GM23338 (cell line): ENCODE measurements at regions not wholly inside any gene's neighbourhood (a gene's known extent, or its start where the extent isn't known, plus 50 kb on each side); places are given as distances from the start of the nearest gene placed in this dataset.

Source experiments
- ATAC-seq: fragments of 200-7000 bp; cut with Tn5 transposase; 3 replicates; pipeline ENCODE4 v1.9.1; 2020
- DNase-seq: peaks from one replicate; pipeline ENCODE4 v3.0.0-alpha.2; 2015; ENCODE audit warnings: low spot score
- H2AFZ ChIP-seq: fragments of 200-600 bp; sonication (generic); 2 replicates; pipeline ENCODE4 v1.8.0; 2016; ENCODE audit warnings: antibody characterized with exemption, mild to moderate bottlenecking, moderate library complexity
- H3F3A ChIP-seq: fragments of 200-600 bp; sonication (generic); replicated peaks from 2 replicates; pipeline ENCODE4 v1.8.0; 2017; ENCODE audit warnings: antibody characterized with exemption, mixed run types, low read depth
- H3K27ac ChIP-seq: fragments of 200-600 bp; sonication (generic); 2 replicates; pipeline ENCODE4 v1.6.1; 2016; ENCODE audit warnings: low read depth
- H3K27me3 ChIP-seq: fragments of 200-600 bp; sonication (generic); 2 replicates; pipeline ENCODE4 v1.8.0; 2016; ENCODE audit warnings: mild to moderate bottlenecking, mixed run types, moderate library complexity; ENCODE audit not compliant: insufficient read depth
- H3K36me3 ChIP-seq: fragments of 200-600 bp; sonication (generic); 2 replicates; pipeline ENCODE4 v1.8.0; 2016; ENCODE audit warnings: mild to moderate bottlenecking; ENCODE audit not compliant: insufficient read depth
- H3K4me1 ChIP-seq: fragments of 200-600 bp; sonication (generic); 2 replicates; pipeline ENCODE4 v1.8.0; 2016; ENCODE audit warnings: mild to moderate bottlenecking, moderate library complexity; ENCODE audit not compliant: insufficient read depth
- H3K4me2 ChIP-seq: fragments of 200-600 bp; sonication (generic); 2 replicates; pipeline ENCODE4 v1.7.1; 2017; ENCODE audit warnings: mixed run types
- H3K4me3 ChIP-seq: fragments of 200-600 bp; sonication (generic); 2 replicates; pipeline ENCODE4 v1.6.1; 2016; ENCODE audit warnings: mixed run types
- H3K79me2 ChIP-seq: fragments of 200-600 bp; sonication (generic); replicated peaks from 2 replicates; pipeline ENCODE4 v1.8.0; 2017; ENCODE audit warnings: mild to moderate bottlenecking; ENCODE audit not compliant: insufficient read depth
- H3K9me2 ChIP-seq: fragments of 200-600 bp; sonication (generic); 2 replicates; pipeline ENCODE4 v1.8.0; 2017; ENCODE audit not compliant: insufficient read depth
- H4K20me1 ChIP-seq: fragments of 200-600 bp; sonication (generic); replicated peaks from 2 replicates; pipeline ENCODE4 v1.8.0; 2017; ENCODE audit warnings: mild to moderate bottlenecking; ENCODE audit not compliant: insufficient read depth
- H3K27ac Mint-ChIP-seq: 2 replicates; pipeline ENCODE4 v1.8.0; 2020; ENCODE audit warnings: inconsistent platforms, mild to moderate bottlenecking, moderate library complexity, mixed read lengths
- H3K27me3 Mint-ChIP-seq: 3 replicates; pipeline ENCODE4 v1.8.0; 2022; ENCODE audit warnings: low read depth, mild to moderate bottlenecking, moderate library complexity, mixed read lengths, inconsistent platforms; ENCODE audit not compliant: insufficient read depth, poor library complexity
- H3K36me3 Mint-ChIP-seq: 3 replicates; pipeline ENCODE4 v1.8.0; 2021; ENCODE audit warnings: low read depth, mild to moderate bottlenecking, inconsistent platforms, moderate library complexity, mixed read lengths
- H3K4me1 Mint-ChIP-seq: 3 replicates; pipeline ENCODE4 v1.8.0; 2020; ENCODE audit warnings: mild to moderate bottlenecking, inconsistent platforms, mixed read lengths
- H3K4me3 Mint-ChIP-seq: 3 replicates; pipeline ENCODE4 v1.8.0; 2021; ENCODE audit warnings: moderate library complexity, mild to moderate bottlenecking, inconsistent platforms, mixed read lengths
- H3K9me3 Mint-ChIP-seq: 3 replicates; pipeline ENCODE4 v1.8.0; 2020; ENCODE audit warnings: moderate library complexity, mild to moderate bottlenecking, inconsistent platforms, mixed read lengths
- EZH2 ChIP-seq: fragments of 200-600 bp; sonication (generic); IDR thresholded peaks from one replicate; pipeline ENCODE4 v1.8.0; 2017; ENCODE audit warnings: antibody characterized with exemption, mild to moderate bottlenecking, low read depth; ENCODE audit not compliant: unreplicated experiment
- EZH2phosphoT487 ChIP-seq: fragments of 200-600 bp; sonication (generic); IDR thresholded peaks from one replicate; pipeline ENCODE4 v1.8.1; 2018; ENCODE audit warnings: antibody characterized with exemption; ENCODE audit not compliant: unreplicated experiment
- JUNB ChIP-seq: IDR thresholded peaks from one replicate; pipeline ENCODE4 v1.6.1; 2016; ENCODE audit warnings: antibody characterized with exemption; ENCODE audit not compliant: unreplicated experiment
- NANOG ChIP-seq: IDR thresholded peaks from 2 replicates; pipeline ENCODE4 v1.6.1; 2016; ENCODE audit warnings: antibody characterized with exemption, borderline replicate concordance
- POLR2AphosphoS5 ChIP-seq: IDR thresholded peaks from 2 replicates; pipeline ENCODE4 v1.6.1; 2016; ENCODE audit warnings: antibody characterized with exemption, low read depth
- REST ChIP-seq: IDR thresholded peaks from one replicate; pipeline ENCODE4 v1.6.1; 2018; ENCODE audit warnings: antibody characterized with exemption; ENCODE audit not compliant: unreplicated experiment
- STAT1 ChIP-seq: IDR thresholded peaks from one replicate; pipeline ENCODE4 v1.6.1; 2016; ENCODE audit warnings: antibody characterized with exemption; ENCODE audit not compliant: unreplicated experiment
- ZNF114 ChIP-seq: fragments of 250-450 bp; sonication (Bioruptor Pico); IDR thresholded peaks from 2 replicates; pipeline ENCODE4 v1.5.0; 2020; ENCODE audit warnings: mild to moderate bottlenecking, moderate library complexity
- ZNF462 ChIP-seq: fragments of 250-450 bp; sonication (Bioruptor Pico); IDR thresholded peaks from 2 replicates; pipeline ENCODE4 v1.5.0; 2020; ENCODE audit warnings: mild to moderate bottlenecking, moderate library complexity

GRCh38 chr2:65620026-65620425 lies 187.6 kb upstream of the SPRED2 start (continued):
- TF ChIP-seq REST (no peak), NANOG (no peak), JUNB (no peak), ZNF114 (no peak), ZNF462 (CRISPR knock-in tag) (no peak)

DNA sequence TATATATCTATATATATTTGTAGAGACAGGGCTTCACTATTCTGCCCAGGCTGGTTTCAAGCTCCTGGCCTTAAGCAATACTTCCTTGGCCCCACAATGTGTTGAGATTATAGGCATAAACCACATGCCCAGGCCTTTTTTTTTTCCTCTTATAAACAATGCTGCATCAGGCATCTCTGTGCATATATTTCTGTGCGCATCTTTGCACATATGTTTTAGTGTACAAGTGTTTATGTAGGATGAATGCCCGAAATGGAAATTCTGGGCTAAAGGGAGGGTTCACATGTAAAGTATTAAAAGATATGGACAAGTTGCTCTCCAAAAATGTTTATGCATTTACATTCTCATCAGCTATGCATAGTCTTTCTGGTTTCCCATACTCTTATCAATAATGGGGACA lies 183.2 kb upstream of the SPRED2 start:
- no peaks in the 10 kb centered on the region for H3K36me3 Mint-ChIP-seq
- DNase-seq (no peak), ATAC-seq (no peak)
- Histone ChIP-seq H3K4me3 (no peak overlapping the region), H4K20me1 (no peaks in the 10 kb centered on the region), H3K27ac (no peak overlapping the region), H3F3A (no peaks in the 10 kb centered on the region), H2AFZ (no peak overlapping the region), H3K36me3 (no peaks in the 10 kb centered on the region), H3K4me1 (peaks cover 11% of the 10 kb centered on the region; the same call in 1 of the 2 replicates), H3K79me2 (no peaks in the 10 kb centered on the region), H3K4me2 (no peak overlapping the region), H3K27me3 (0 out of 2 replicates have a peak, but pooled peaks cover 3% of the 10 kb centered on the region), H3K9me2 (no peaks in the 10 kb centered on the region)
- no peak overlapping the region for H3K4me3 Mint-ChIP-seq
- peaks cover 18% of the 10 kb centered on the region for H3K4me1 Mint-ChIP-seq
- no peaks in the 10 kb centered on the region for H3K9me3 Mint-ChIP-seq
- no peak for TF ChIP-seq EZH2phosphoT487
- no peak for TF ChIP-seq JUNB
- no peak for TF ChIP-seq POLR2AphosphoS5
- TF ChIP-seq REST: no peak
- TF ChIP-seq EZH2: no peak
- no peak for TF ChIP-seq STAT1
- H3K27me3 Mint-ChIP-seq: peaks cover 2% of the 10 kb centered on the region
- no peak overlapping the region for H3K27ac Mint-ChIP-seq
